ENCODE measurements at regions not wholly inside any gene's neighbourhood (a gene's known extent, or its start where the extent isn't known, plus 50 kb on each side); places are given as distances from the start of the nearest gene placed in this dataset.

DNA sequence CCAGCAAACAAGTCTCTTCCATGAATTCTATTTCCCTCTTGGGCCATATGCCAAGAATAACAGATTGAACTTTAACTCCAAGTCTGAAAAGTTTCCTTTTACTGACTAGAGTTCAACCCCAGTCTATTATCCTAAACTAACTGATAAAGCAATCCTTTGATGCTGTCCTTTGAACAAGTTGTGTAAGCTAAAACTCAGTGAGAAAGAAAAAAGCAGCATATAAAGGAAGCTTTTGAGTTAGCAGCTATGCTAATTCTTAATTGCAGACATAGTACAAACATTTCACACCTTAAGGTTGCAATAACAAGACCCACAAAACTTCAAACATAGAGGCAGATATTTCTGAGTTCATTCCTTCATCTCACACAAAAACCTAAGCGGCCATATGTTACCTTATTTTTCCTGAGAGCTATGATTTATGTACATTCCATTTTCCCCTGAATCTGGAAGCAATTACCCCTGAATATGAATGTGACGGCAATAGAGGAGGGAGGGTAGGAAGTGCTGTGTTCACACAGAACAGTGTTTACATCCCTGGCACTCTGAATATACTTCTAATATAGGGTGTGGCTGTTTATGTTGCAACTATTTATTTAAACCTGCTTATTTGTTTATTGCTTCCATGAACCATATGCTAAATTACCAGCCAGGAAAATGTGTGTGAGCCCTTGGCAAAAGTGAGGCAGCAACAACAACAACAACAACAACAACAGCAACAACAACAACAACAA is 180.6 kb downstream of the IRS1 start:
- DNase-seq = no peak

DNA sequence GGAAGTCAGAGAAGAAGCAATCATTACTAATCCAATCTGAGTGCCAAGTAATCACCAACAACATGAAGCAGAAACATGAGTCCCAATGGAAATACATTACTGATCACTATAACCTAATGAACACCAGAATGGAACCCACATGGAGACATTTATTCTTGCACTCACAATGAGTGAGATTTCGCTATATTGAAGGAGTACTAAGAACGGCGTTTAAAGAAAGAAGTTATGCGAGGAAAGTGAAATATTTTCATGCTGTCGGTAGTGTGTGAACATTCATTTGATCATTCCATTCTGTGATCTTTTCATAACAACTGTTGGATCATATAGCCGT is 181.1 kb downstream of the IRS1 start:
- DNase-seq = no peak

DNA sequence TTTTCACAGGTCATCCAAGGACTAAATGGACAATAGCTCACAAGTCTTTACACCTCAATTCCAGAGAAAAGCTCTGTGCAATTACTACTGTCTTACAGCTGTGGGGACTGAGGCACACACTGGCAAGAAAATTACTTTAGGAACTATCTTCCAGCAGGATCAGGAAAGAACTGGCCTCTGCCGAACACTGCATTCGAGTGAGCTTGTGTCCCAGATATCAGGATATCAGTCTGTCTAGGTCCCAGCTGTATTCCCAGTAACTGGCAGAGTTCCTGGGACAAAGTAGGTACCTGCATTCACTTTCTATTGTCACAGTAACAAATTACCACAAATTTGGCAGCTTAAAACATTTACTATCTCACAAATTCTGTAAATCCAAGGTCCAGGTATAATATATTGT is 183.7 kb downstream of the IRS1 start:
- DNase-seq = no peak

DNA sequence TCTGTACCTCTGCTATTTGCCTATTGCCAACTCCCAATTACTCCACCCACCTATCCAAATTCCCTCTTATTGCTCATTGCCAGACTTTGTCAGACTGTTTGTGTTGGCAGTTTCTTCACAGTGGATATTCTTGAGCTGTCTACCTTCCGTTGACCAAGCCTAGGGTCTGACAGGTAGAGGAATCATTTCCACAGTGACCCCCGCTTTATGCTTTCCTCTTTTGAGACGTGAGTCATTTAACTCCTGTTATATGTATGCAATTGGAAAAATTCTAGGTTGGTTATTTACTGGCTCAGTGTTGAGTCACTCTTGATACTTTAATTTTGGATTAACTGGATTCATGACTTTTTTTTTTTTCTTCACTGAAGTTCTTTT is 187.7 kb downstream of the IRS1 start:
- no peak for DNase-seq

DNA sequence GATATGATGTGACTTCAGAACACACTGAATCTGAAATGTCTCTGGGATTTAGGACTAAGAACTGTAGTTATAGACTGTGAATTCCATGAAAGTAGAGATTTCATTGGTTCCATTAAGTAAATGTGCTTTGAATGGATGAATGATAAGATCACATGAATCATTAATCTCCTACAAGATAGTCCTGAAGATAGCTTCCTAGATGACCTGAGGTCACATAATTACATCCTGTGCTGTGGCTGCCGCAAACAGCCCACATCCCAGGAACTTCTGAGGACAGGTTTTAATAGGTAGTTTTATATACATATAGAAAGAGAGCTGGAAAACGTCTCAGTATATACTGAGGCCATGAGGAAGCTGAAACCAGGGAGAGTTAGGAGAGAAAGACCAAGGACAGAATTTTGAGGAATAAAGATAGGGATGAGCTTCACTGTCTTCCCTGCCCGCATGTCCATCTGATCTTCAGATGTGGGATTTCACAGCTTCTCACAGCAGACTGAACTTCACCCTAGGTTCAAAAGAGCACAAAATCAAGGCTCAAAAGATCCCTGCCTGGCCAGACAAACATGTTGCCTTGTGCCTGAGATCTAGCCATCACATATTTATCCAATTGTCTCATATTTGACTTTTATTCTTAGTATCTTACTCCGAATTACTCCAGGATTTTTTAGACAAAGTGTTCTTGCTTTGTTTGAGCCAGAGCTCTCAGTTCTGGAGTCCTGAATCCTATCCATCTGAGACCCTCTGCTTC is 188.2 kb downstream of the IRS1 start:
- DNase-seq = no peak

DNA sequence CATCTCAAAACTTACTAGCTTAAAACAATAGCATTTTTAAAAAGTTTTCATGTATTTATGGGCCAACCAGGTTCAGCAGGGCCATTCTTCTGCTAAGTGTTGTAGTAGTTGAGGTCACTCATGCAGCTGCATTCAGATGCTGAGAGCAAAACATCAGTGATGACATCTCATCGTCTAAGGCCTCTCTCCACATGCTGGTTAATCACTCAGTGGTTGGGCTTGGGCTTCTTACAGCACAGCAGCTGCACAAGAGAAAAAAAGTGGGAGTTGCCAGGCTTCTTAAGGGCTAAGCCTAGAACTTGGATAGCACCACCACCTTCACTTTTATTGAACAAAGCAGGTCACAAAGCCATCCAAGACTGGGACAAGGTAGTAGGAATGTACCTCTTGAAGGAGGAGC is 190.3 kb downstream of the IRS1 start:
- no peak for DNase-seq

DNA sequence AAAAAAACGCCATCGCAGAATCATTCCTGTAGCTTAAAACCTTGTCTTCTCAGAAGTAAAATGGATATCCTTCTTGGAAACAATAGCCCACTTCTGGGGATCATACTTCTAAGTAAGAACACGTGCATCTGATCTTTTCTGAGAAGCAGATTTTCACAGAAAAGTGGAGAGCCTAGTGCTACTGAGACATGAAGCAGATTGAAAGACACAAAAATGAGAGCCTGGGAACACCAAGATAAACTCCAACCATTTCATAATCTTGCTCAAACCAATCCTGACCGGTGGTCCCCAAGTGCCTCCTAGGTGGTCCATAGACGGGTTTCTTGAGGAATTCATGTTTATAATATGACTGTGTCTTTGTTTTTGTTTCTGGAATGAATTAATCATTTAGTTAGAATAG is 191.2 kb downstream of the IRS1 start:
- no peak for DNase-seq

DNA sequence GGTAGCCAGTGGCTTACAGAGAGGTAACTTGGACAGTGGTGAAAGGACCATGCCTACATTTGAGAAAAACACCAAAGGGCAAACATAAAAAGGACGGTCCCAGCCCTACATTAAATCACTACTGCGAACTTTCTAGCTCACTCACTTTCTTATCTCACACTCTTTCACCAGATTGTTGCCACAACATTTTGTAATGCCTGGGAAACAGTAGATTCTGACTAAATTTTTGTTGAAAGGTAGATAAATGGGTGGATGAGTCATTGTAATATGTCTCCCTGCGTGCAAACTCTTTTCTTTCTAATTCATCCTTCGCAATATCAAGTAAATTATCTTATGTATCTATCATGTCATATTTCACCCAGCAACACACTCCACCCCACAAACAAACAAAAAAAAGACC is 192.2 kb downstream of the IRS1 start:
- no peak for DNase-seq

DNA sequence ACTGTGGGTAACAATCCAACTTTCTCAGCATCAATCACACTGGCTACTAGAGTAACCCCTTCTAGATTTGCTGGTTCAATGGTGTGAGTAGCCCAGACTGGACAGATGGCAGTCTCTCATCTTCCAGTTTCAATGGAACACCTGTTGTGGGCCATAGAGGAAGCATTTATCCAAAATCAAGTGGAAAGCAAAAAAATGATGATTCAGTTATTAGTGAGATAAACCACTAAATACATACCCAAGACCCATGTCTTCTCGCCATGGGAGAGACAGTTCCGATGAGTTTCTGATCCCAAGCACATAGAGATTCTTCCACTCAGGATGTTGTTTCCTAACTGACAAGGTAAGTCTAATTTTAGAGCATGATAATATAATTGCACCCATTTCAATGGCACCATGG is 194.0 kb downstream of the IRS1 start:
- no peak for DNase-seq

DNA sequence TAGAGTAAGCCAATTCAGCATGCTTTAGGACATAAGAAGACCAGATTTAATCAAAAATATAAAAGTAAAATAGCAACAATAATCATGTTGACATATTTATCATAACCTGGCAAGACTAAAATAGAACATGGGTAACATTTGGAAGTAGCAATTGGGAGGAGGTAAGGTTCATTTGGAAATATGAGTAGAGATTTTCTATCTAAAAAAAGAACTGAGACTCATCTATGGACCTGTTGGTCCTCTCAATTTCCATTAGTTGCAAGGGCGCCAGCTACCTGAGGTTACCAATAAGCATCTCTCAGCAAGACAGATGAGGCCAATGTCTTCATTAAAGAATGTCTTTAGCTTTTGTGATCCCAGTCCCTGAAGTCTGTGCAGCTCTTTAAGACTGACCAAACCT is 196.0 kb downstream of the IRS1 start:
- DNase-seq = no peak

DNA sequence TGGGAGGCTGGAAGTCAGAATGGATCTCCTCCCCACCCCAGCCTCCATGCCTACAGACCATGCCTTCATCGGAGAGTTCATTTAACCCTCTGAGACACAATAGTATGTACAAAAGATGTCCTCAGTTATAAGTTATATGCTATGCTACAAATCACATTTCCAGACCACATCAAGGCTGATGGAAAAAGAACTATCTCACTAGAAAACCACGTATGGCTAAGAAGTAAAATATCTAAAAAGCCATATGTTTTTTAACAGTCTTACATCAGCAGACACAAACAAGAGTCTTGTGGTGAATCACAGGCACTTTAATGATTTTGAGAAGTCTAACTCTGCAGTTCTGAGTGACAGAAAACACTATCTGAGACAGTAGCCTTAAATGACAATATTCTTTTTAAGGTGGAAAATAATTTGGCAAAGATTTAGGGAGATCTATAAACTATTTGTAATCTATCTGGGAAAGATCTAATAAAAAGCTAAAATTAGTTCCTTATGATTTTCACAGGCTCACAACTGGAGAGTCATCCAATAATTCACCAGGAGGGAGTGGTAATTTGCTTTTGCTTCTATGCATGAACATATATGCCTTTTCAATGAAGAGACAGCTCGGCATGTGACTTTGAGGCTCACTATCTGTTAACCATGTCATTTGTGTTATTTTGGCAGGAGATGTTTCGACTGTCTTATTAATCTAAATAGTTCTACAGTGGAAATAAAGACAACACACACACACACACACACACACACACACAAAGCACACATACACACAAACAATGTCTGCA is 197.5 kb downstream of the IRS1 start:
- no peak for DNase-seq

DNA sequence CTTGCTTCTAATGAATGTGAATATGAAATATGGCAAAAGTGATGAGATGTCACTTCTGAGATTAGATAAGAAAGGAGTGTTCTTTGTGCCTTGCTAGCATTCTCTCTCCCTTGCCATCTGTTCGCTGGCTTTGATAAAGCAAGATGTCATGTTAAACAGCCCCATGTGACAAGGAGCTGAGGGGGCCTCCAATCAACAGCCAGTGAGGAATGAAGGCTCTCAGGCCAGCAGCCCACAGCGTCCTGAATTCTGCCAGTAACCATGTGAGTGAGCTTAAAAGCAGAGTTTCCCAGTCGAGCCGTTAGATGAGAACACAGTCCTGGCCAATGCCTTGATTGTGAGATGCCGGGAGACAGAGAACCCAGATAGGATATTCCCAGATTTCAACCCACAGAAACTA is 198.8 kb downstream of the IRS1 start:
- no peak for DNase-seq

DNA sequence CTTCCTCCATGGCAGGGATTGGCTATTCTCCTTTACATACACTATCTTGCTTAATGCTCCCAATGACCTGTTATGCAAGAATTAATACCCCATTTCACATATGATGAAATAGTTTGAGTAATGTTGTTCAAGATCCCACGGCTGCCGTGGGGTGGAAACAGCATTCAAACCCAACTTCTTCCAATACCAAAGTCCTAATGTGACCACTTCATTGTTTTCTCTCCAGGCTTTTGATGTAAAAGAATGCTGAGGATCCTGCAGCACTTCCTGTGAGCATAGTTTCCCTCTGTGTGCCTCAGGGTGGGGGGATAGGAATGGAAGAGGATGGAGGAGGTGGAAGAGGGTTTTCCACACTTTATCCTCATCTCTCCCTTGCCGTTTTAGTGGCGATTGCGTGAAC is 199.4 kb downstream of the IRS1 start:
- DNase-seq = no peak

DNA sequence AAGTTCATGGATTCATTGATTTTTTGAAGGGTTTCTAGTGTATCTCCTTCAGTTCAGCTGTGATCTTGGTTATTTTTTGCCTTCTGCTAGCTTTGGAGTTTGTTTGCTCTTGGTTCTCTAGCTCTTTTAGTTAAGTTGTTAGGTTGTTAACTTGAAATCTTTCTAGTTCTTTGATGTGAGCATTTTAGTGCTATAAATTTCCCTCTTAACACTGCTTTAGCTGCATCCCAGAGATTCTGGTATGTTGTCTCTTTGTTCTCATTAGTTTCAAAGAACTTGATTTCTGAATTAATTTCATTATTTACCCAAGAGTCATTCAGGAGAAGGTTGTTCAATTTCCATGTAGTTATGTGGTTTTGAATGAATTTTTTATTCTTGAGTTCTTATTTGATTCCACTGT is 210.6 kb downstream of the IRS1 start:
- no peak for DNase-seq

DNA sequence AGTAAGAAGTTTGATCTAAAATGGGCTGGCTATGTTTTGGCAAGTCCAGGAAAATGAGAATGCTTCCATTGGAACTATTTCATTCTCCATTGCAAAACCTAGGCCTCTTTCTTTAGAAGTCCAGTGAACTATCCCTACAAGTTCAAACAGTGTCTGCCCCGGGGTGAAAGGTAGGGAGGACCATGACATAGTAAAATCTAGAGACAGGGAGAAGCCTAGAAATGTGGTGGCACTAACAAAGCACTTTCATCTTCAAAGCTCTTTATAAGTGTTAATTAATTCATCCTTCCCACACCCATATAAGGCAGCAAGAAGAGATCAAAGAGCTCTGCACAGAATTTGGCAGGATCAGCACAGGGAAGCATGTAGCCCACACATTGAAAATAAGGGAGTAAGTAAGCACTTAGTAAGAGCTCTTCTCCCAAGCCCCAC is 214.5 kb downstream of the IRS1 start:
- DNase-seq = no peak

DNA sequence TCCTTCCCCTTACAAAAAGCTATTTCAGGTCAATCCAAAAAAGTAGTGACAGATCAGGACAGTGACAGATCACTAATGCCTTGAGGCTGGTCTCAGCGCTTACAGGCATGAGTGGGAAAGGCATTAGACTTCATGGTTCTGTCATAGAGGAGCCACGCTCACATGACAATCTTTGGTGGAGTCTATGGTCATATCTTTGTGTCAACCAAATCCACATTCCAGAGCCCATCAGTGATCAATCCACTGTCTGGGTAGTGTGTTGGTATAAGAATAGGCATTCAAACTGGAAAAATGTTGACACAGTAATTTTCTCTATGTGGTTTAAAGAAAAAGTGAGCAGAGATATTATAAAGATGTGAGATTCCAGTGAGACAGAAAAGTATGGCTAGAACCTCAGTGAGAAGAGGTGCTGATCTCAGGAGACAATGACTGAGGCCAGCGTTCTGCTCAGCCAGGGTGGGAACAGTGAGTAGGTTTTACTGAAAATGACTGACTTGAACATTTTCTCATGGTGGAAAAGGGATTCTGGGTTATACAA is 215.0 kb downstream of the IRS1 start:
- no peak for DNase-seq

DNA sequence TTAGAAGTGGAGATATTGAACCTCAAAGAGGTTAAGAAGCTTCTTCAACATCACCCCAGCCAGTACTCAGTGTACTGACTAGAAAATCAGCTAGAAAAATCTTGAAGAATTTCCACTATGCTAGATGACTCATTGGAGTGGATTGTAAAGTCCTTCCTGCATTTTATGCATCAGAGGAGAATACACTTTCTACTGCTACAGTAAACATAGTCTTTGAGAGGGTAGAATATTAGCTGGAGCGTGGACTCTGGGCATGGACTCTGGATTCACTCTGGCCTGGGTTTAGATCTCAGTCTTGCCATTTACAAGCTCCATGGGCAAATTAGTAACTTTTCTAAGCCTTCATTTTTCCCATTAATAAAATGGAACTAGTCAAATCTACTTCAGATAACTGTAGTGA is 215.9 kb downstream of the IRS1 start:
- no peak for DNase-seq

DNA sequence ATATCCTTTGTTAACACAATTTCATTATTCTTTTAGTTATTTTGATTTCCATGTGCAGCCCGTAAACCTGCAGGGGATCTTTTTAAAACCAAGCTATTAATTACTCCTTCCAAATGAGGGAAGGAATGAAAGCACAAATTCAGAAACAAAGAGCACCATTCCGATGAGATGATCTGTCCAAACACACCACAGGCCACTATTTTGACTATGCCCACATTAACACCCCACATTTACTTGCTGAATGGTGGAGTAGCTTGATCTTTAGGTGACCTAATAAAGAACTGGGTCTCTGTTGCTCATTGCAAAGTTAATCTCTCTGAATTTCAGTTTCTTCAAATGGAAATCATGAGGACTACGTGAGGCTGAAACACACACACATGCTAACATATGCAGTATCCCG is 218.0 kb downstream of the IRS1 start:
- DNase-seq = no peak

DNA sequence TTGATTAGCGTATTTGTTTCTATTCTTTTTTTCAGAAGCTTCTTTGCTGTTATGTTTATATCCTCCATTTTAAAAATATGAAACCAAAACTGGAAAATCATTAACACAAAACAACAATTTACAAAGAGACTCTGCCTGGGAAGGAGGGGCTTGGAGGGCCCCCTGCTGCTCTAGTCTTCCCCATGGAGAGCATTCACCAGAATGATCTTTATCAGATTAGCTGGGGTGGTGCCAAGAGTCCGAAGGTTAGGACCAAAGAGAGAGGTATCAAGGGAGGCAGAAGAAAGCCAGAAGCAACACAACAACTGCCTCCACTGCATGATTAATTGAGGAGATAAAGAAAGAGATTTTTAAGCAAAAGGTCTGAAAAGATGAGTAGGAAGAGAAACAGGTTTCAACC is 218.6 kb downstream of the IRS1 start:
- DNase-seq = no peak

DNA sequence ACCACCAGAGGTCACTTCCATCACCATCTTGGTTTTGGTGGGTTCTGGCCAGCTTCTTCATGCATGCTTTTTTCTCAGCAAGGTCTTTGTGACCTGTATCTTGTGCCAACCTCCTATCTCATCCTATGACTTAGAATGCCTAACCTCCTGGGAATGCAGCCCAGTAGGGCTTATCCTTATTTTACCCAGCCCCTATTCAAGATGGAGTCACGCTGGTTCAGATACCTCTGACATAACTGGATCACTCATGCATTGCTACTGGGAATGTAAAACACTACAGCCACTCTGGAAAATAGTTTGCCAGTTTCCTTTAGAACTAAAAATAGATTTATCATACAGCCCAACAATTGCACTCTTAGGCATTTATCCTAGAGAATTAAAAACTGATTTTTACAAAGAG is 219.2 kb downstream of the IRS1 start:
- no peak for DNase-seq

DNA sequence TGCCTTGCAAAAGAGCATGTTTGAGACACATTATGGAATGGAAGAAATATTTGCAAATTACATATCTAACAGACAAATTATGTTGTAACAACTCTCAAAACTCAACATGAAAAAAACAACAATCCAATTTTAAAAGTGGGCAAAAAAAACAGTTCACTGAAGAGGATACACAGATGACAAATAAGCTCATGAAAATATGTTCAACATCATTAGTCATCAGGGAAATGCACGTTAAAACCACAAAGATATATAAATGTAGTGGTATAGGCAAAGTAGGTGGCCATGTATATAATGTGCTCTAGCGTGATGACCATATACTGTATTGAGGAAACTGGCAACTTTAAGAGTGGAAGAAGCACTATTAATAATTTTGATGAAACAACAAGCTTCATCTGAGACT is 220.1 kb downstream of the IRS1 start:
- no peak for DNase-seq

DNA sequence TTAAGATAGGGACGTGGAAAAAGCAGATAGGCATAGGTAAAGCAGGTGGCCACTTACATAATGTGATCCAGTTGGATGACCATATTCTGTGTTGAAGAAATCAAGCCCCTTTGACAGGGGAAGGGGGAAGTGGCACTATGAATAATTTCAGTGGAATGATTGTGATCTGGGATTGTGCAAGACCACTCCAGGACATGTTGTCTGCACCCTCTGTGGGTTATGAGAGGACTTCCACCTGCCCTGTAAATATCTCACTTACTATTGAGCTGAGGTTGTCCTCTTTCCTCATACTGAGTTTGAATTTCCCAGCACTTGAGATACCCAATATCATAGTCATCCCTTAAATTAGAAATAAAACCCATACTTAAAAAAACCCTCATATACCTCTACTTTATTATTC is 220.7 kb downstream of the IRS1 start:
- no peak for DNase-seq

DNA sequence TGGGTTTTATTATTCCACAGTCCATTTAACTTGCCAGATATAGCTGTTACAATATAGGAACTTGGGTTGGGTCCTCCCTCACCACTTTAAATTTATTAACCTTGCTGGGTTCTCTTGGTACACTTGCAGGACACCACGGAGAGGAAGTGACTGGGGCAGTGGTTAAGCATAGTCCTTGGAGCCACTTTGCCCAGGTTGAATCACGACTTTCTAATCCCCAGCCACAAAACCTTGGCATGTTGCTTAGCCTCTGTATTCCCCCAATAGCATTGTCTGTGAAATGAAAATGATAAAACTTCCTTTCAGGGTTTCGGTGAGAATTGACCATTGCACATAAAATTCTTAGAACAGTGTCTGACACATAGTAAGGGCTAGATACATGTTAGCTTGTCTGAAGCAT is 221.2 kb downstream of the IRS1 start:
- no peak for DNase-seq

DNA sequence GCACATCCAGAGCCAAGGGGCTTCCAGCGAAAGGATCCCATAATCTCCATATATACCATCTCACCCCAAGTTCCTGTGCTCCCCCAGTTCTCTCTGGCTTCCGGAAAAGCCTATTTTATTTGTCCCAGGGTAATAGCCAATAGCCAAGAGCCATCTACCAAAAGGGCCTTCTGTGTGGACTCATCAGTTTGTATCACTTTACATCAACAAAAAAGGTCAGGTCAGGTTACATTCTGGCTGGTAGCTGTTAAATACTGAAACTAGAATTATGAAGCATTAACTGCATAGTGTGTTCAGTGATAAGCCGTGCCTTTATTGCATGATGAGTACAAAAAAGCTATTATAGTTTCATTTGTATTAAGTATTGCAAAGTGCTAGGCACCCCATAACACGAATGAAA is 223.7 kb downstream of the IRS1 start:
- DNase-seq = no peak
